Thyroid gland (tissue), 4 donors: ENCODE measurements at regions not wholly inside any gene's neighbourhood (a gene's known extent, or its start where the extent isn't known, plus 50 kb on each side); places are given as distances from the start of the nearest gene placed in this dataset.
"Not testable (repeated sequence)": the region's sequence is repeated elsewhere in the genome, so short reads cannot be mapped to it uniquely, and the experiment has no call there.

ENCODE experiments used
- DNase-seq, 2 donors: peaks; one replicate each; pipeline ENCODE4 v3.0.0-alpha.2; 2019
- H3K27ac ChIP-seq, 3 donors: fragments of 200-600 bp; sonication (generic); 1 replicate in 2 of 3; 2 replicates in 1 of 3; pipeline ENCODE4 v1.5.1; 2016 to 2019; ENCODE audit warnings: mild to moderate bottlenecking in 1 of 3, moderate library complexity in 1 of 3
- H3K27me3 ChIP-seq: fragments of 200-600 bp; sonication (generic); one replicate; pipeline ENCODE4 v1.5.1; 2019
- H3K36me3 ChIP-seq, 2 donors: fragments of 200-600 bp; sonication (generic); one replicate each; pipeline ENCODE4 v1.5.1; 2016 to 2019
- H3K4me1 ChIP-seq, 2 donors: fragments of 200-600 bp; sonication (generic); one replicate each; pipeline ENCODE4 v1.5.1; 2017 to 2019
- H3K4me3 ChIP-seq, 3 donors: fragments of 200-600 bp; sonication (generic); replicated peaks in 1 of 3; 1 replicate in 2 of 3; 2 replicates in 1 of 3; pipeline ENCODE4 v1.5.1; 2016; ENCODE audit warnings: mild to moderate bottlenecking in 1 of 3
- H3K9me3 ChIP-seq: fragments of 200-600 bp; sonication (generic); one replicate; pipeline ENCODE4 v1.5.1; 2017
- POLR2A ChIP-seq, 2 donors: fragments of 450-650 bp; IDR thresholded peaks; one replicate each; pipeline ENCODE4 v1.6.1; 2017; ENCODE audit warnings: antibody characterized with exemption in 2 of 2, mild to moderate bottlenecking in 2 of 2, moderate library complexity in 1 of 2
- WGBS, 2 donors: methylation state at CpG; one replicate each; pipeline ENCODE4 v1.1.5; 2017; 5-methylcytosine and 5-hydroxymethylcytosine counted together
- intact Hi-C: fragments of 100-400 bp; cut with DNase I; formaldehyde crosslinking; loops from one replicate; pipeline ENCODE4 v1.15.1; 2023
- TF ChIP-seq, protein P1 (sequence below), 6 experiments: fragments of 200-600 bp in 3 of 6; fragments of 450-650 bp in 3 of 6; sonication (generic) in 3 of 6; IDR thresholded peaks; one replicate each; pipeline ENCODE4 v1.5.1; 2016 to 2019; ENCODE audit warnings: antibody characterized with exemption in 6 of 6, mild to moderate bottlenecking in 2 of 6, inconsistent platforms in 1 of 6, moderate library complexity in 1 of 6

DNA sequence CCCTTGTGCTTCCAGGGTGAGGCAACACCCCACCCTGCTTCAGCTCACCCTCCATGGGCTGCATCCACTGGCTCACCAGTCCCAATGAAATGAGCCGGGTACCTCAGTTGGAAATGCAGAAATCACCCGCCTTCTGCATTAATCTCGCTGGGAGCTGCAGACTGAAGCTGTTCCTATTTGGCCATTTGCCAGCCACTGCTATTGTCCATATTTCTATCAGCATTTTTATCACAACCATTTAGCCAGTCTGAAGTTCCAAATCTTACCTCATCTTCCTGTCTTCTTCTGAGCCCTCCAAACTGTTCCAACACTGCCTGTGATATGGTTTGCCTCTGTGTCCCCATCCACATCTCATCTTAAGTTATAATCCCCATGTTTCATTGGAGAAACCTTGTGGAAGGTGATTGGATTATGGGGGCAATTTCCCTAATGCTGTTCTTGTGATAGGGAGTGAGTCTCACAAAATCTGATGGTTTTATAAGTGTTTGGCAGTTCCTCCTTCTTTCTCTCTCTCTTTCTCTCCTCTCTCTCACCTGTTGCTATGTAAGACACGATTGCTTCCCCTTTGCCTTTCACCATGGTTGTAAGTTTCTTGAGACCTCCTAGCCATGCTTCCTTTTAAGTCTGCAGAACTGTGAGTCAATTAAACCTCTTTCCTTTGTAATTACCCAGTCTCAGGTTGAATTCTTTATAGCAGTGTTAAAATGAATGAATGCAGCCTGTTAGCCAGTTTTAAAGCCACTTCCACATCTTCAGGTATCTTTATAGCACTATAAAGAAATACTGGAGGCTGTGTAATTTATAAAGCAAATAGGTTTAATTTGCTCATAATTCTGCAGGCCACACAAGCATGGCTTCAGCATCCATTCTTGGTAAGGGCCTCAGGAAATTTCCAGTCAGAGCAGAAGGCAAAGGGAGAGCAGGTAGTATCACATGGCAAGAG is 203.5 kb downstream of the FCRL5 start:
- 75 to 86% methylated on average over 4 of the region's 4 CpGs for WGBS, 2 donors

DNA sequence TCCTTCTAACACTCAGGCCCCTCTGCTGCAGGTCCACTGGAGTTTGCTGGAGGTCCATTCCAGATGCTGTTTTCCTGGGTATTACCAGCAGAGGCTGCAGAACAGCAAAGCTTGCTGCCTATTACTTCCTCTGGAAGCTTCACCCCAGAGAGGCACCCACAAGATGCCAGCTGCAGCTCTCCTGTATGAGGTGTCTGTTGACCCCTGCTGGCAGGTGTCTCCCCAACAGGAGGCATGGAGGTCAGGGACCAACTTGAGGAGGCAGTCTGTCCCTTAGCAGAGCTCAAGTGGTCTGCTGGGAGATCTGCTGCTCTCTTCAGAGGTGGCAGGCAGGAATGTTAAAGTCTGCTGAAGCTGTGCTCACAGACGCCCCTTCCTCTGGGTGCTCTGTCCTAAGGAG is 204.8 kb downstream of the FCRL5 start:
- Histone ChIP-seq H3K4me1 (no peaks in the 10 kb centered on the region), H3K9me3 (no peaks in the 10 kb centered on the region), H3K4me3 (no peak overlapping the region), H3K27me3 (no peaks in the 10 kb centered on the region), H3K27ac (no peak overlapping the region), H3K36me3 (no peaks in the 10 kb centered on the region)
- no peak for TF ChIP-seq POLR2A (IDR thresholded peaks at IDR 0.05)
- TF ChIP-seq, protein P1, sequence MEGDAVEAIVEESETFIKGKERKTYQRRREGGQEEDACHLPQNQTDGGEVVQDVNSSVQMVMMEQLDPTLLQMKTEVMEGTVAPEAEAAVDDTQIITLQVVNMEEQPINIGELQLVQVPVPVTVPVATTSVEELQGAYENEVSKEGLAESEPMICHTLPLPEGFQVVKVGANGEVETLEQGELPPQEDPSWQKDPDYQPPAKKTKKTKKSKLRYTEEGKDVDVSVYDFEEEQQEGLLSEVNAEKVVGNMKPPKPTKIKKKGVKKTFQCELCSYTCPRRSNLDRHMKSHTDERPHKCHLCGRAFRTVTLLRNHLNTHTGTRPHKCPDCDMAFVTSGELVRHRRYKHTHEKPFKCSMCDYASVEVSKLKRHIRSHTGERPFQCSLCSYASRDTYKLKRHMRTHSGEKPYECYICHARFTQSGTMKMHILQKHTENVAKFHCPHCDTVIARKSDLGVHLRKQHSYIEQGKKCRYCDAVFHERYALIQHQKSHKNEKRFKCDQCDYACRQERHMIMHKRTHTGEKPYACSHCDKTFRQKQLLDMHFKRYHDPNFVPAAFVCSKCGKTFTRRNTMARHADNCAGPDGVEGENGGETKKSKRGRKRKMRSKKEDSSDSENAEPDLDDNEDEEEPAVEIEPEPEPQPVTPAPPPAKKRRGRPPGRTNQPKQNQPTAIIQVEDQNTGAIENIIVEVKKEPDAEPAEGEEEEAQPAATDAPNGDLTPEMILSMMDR (IDR thresholded peaks at IDR 0.05) = no peak
- no peak for DNase-seq
- 44 to 86% methylated on average over 1 of the region's 1 CpG for WGBS, 2 donors
- intact Hi-C loops = no loop called here

More for the DNA sequence above, 203.5 kb downstream of the FCRL5 start:
- no peaks in the 10 kb centered on the region for H3K27me3 ChIP-seq
- DNase-seq = no peak
- H3K27ac ChIP-seq = no peak overlapping the region
- no peaks in the 10 kb centered on the region for H3K4me1 ChIP-seq
- TF ChIP-seq, protein P1 (IDR thresholded peaks at IDR 0.05) = no peak
- no peak for TF ChIP-seq POLR2A (IDR thresholded peaks at IDR 0.05)
- H3K9me3 ChIP-seq = no peaks in the 10 kb centered on the region
- intact Hi-C loops = no loop called here
- H3K36me3 ChIP-seq = no peaks in the 10 kb centered on the region
- H3K4me3 ChIP-seq = no peak overlapping the region

DNA sequence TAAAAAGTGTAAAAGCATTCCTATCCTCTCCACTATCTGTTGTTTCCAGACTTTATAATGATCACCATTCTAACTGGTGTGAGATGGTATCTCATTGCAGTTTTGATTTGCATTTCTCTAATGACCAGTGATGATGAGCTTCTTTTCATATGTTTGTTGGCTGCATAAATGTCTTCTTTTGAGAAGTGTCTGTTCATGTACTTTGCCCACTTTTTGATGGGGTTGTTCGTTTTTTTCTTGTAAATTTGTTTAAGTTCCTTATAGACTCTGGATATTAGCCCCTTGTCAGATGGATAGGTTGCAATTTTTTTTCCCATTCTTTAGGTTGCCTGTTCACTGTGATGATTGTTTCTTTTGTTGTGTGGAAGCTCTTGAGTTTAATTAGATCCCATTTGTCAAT is 199.6 kb upstream of the ETV3 start:
- not testable (repeated sequence) for DNase-seq
- WGBS, 2 donors = 80 to 98% methylated on average over 1 of the region's 1 CpG

DNA sequence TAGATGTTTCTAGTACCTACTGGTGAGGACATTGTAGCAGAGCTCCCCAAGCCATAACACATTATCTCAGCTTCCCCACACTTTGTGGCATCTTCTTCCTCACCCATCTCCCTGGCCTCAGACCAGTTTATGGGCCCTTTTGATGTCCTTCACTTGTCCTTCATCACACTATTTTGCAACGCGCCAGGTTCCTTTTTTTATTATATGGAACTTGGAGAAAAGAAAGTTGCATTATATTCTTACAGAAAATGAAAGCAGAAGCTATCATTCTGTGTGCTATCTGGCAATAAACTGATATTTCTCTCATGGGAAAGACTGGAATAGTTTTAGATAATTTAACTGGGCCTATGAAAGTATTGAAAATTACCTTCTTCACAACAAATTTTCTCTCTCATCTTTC is 196.9 kb upstream of the ETV3 start:
- intact Hi-C loops = no loop called here

More for the DNA sequence above, 199.6 kb upstream of the ETV3 start:
- H3K27me3 ChIP-seq, H3K36me3 ChIP-seq, H3K4me3 ChIP-seq, H3K27ac ChIP-seq, H3K9me3 ChIP-seq, H3K4me1 ChIP-seq, intact Hi-C loops: not testable (repeated sequence)

DNA sequence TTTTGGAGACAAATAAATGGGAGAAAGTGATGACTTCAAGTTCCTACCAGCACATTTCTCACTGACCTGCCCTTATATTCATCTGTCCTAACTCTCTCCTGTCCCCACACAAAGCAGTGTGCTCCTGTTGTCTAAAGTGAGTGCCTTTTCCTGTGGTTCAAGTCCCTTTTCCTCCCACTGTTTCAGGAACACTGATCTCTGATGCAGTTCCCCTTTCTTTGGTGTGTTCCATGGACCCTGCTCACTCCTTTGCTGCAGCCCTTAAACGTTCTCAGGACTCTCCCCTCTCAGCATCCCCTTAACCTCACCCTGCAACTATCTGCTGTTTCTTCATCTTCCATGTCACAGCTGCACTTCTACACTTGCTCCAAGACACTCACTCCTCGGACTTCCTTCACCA is 195.8 kb upstream of the ETV3 start:
- Histone ChIP-seq H3K4me1 (no peaks in the 10 kb centered on the region), H3K9me3 (no peaks in the 10 kb centered on the region), H3K27ac (no peak overlapping the region), H3K27me3 (peaks cover 4% of the 10 kb centered on the region), H3K4me3 (no peak overlapping the region), H3K36me3 (no peaks in the 10 kb centered on the region)
- intact Hi-C loops = no loop called here
- DNase-seq = no peak
- 52 to 57% methylated on average over 2 of the region's 2 CpGs for WGBS, 2 donors
- no peak for TF ChIP-seq POLR2A (IDR thresholded peaks at IDR 0.05)

More for the DNA sequence above, 196.9 kb upstream of the ETV3 start:
- H3K36me3 ChIP-seq = no peaks in the 10 kb centered on the region
- H3K27ac ChIP-seq = no peak overlapping the region
- no peak for DNase-seq
- TF ChIP-seq, protein P1 (IDR thresholded peaks at IDR 0.05) = no peak
- TF ChIP-seq POLR2A (IDR thresholded peaks at IDR 0.05) = no peak
- no peak overlapping the region for H3K4me3 ChIP-seq
- peaks cover 4% of the 10 kb centered on the region for H3K27me3 ChIP-seq
- no peaks in the 10 kb centered on the region for H3K4me1 ChIP-seq
- no peaks in the 10 kb centered on the region for H3K9me3 ChIP-seq
- 90 to 94% methylated on average over 2 of the region's 2 CpGs for WGBS, 2 donors

DNA sequence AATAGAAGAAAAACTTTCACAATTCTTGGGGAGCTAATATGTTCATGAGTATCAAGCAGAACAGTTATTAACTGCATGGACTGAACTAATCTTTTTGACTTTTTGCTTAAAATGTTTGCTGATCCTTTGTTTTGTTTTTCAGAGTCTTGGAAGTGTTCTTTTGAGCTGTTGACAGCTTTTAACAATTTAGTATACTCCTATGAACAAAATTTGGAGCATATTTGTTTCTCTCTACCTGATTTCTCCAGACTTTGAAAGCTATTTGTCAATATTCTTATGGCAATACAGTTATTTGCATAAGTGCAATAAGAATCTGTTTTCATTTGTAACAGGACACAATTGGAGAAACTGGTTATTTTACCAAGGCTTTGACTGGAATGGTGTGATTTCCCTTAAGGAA is 192.0 kb upstream of the ETV3 start:
- H3K27me3 ChIP-seq, H3K4me3 ChIP-seq, H3K27ac ChIP-seq, H3K9me3 ChIP-seq, DNase-seq, H3K4me1 ChIP-seq, H3K36me3 ChIP-seq, intact Hi-C loops: not testable (repeated sequence)

DNA sequence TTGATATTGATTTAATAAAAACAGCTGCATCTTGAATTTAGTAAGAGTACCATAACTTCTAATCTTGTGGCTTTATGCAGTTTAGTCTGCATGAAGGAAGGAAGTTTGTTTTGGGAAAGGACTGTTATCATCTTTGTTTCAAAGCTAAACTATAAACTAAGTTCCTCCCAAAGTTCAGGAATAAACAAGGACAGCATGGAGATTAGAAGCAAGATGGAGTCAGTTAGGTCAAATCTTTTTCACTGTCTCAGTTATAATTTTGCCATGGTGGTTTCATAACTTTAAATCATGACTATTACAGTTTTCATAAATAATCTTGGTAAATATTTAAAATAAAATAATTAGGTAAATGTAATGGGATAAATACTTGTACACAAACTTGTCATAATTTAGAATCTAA is 189.9 kb upstream of the ETV3 start:
- H3K4me3 ChIP-seq, H3K4me1 ChIP-seq, DNase-seq, H3K27me3 ChIP-seq, H3K36me3 ChIP-seq, H3K27ac ChIP-seq, intact Hi-C loops, H3K9me3 ChIP-seq: not testable (repeated sequence)
